PC-3 (cell line): ENCODE measurements at regions not wholly inside any gene's neighbourhood (a gene's known extent, or its start where the extent isn't known, plus 50 kb on each side); places are given as distances from the start of the nearest gene placed in this dataset.
A peak's percentile ranks its signal among the peaks of the same experiment; 100 is the strongest.

Experiments used
- ATAC-seq: fragments of 200-7000 bp; cut with Tn5 transposase; 2 replicates; pipeline ENCODE4 v1.9.1; 2020; ENCODE audit warnings: mild to moderate bottlenecking, moderate library complexity
- BruUV-seq: library from RNA; stranded (reverse); fragments of 400-500 nt; replicated peaks from 2 replicates; lab custom pipeline; 2021; lab: Mats Ljungman, UMichigan
- CTCF ChIA-PET: fragments of 300-600 bp; sonication (Branson Sonifier 250); formaldehyde crosslinking; loops from one replicate; lab custom pipeline; 2022; ENCODE audit warnings: antibody characterized with exemption; lab: Charles Lee
- POLR2A ChIA-PET: fragments of 300-600 bp; sonication (Branson Sonifier 250); formaldehyde crosslinking; loops from one replicate; lab custom pipeline; 2022; ENCODE audit warnings: antibody characterized with exemption; ENCODE audit not compliant: unreplicated experiment; lab: Charles Lee
- DNase-seq: peaks from one replicate; pipeline ENCODE4 v3.0.0-alpha.2; 2015
- H2AFZ ChIP-seq: fragments of 300-600 bp; sonication (generic); 2 replicates; pipeline ENCODE4 v1.6.0; 2016; ENCODE audit warnings: antibody characterized with exemption, low read length
- H3F3A ChIP-seq: fragments of 300-600 bp; sonication (generic); one replicate; pipeline ENCODE4 v1.6.0; 2017; ENCODE audit warnings: antibody characterized with exemption, low read length, control low read depth, mild to moderate bottlenecking; ENCODE audit not compliant: unreplicated experiment
- H3K27ac ChIP-seq: fragments of 300-600 bp; sonication (generic); 2 replicates; pipeline ENCODE4 v1.5.1; 2016; ENCODE audit warnings: mild to moderate bottlenecking, low read length
- H3K27me3 ChIP-seq: fragments of 300-600 bp; sonication (generic); 2 replicates; pipeline ENCODE4 v1.6.1; 2016; ENCODE audit warnings: low read length, mixed read lengths
- H3K36me3 ChIP-seq: fragments of 300-600 bp; sonication (generic); 2 replicates; pipeline ENCODE4 v1.6.1; 2016; ENCODE audit warnings: low read depth, mixed run types, low read length, mixed read lengths
- H3K4me1 ChIP-seq: fragments of 300-600 bp; sonication (generic); 2 replicates; pipeline ENCODE4 v1.5.1; 2016; ENCODE audit warnings: low read length; ENCODE audit not compliant: insufficient read depth
- H3K4me2 ChIP-seq: fragments of 300-600 bp; sonication (generic); 2 replicates; pipeline ENCODE4 v1.6.0; 2016; ENCODE audit warnings: low read length
- H3K4me3 ChIP-seq: fragments of 300-600 bp; sonication (generic); 2 replicates; pipeline ENCODE4 v1.5.1; 2016; ENCODE audit warnings: mild to moderate bottlenecking, low read length, mixed read lengths
- H3K79me2 ChIP-seq: fragments of 300-600 bp; sonication (generic); 2 replicates; pipeline ENCODE4 v1.6.1; 2017; ENCODE audit warnings: low read length, mixed read lengths
- H3K9ac ChIP-seq: fragments of 300-600 bp; sonication (generic); 2 replicates; pipeline ENCODE4 v1.6.0; 2016; ENCODE audit warnings: mild to moderate bottlenecking, low read length
- H3K9me2 ChIP-seq: fragments of 300-600 bp; sonication (generic); replicated peaks from 2 replicates; pipeline ENCODE4 v1.6.1; 2016; ENCODE audit warnings: mixed run types, low read length, mixed read lengths
- H3K9me3 ChIP-seq: fragments of 300-600 bp; sonication (generic); 2 replicates; pipeline ENCODE4 v1.6.1; 2016; ENCODE audit warnings: low read length, mixed read lengths
- H4K20me1 ChIP-seq: fragments of 300-600 bp; sonication (generic); 2 replicates; pipeline ENCODE4 v1.6.1; 2016; ENCODE audit warnings: low read length, mixed read lengths
- EZH2 ChIP-seq: fragments of 300-600 bp; sonication (generic); IDR thresholded peaks from one replicate; pipeline ENCODE4 v1.6.1; 2017; ENCODE audit warnings: antibody characterized with exemption, mild to moderate bottlenecking, low read length; ENCODE audit not compliant: unreplicated experiment
- EZH2phosphoT487 ChIP-seq: fragments of 300-600 bp; sonication (generic); IDR thresholded peaks from 2 replicates; pipeline ENCODE4 v1.6.1; 2018; ENCODE audit warnings: mild to moderate bottlenecking, antibody characterized with exemption, low read length, borderline replicate concordance
- intact Hi-C: fragments of 100-400 bp; cut with micrococcal nuclease; formaldehyde crosslinking; loops from 2 replicates; pipeline ENCODE4 v1.9.0; 2023
- TF ChIP-seq, protein P1 (sequence below): fragments of 300-600 bp; sonication (generic); conservative IDR thresholded peaks from 2 replicates; pipeline ENCODE4 v1.5.1; 2017; ENCODE audit warnings: antibody characterized with exemption, low read depth, mild to moderate bottlenecking, low read length

DNA sequence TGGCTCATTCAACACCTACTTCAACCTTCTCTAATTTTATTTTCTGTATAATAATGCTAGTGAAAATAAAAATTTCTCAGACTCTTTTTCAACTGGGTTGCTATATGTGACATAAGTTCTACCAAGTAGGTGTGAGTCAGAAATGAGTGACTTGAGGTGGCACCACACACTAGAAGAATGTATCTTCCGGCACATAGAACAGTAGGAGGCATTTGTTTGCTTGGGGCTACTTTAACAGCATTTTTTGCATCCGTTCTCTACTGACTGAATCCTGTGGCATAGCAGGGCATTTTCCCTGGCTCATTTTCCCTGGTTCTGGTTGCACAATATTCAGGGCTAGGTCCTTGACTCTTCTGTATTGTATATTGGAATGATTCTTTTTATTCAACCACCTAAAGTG lies 194.0 kb upstream of the SLC16A7 start:
- intact Hi-C loops, result loop anchor here (2.0 kb wide), 1 partner anchor 407 kb away; no protein-coding TSS in a partner anchor
- Histone ChIP-seq H3K27ac (no peak overlapping the region), H3K4me1 (peaks cover 10% of the 10 kb centered on the region), H3K9ac (no peak overlapping the region), H4K20me1 (no peaks in the 10 kb centered on the region), H3K9me3 (no peaks in the 10 kb centered on the region), H3F3A (no peaks in the 10 kb centered on the region), H2AFZ (no peak overlapping the region), H3K4me2 (no peak overlapping the region), H3K27me3 (no peaks in the 10 kb centered on the region), H3K36me3 (no peaks in the 10 kb centered on the region), H3K79me2 (no peaks in the 10 kb centered on the region), H3K4me3 (no peak overlapping the region), H3K9me2 (no peaks in the 10 kb centered on the region)
- peak; percentile 68 for DNase-seq
- peak; percentile 71 for ATAC-seq
- CTCF ChIA-PET, result no interaction called here
- no peak for TF ChIP-seq EZH2phosphoT487
- TF ChIP-seq, protein P1, sequence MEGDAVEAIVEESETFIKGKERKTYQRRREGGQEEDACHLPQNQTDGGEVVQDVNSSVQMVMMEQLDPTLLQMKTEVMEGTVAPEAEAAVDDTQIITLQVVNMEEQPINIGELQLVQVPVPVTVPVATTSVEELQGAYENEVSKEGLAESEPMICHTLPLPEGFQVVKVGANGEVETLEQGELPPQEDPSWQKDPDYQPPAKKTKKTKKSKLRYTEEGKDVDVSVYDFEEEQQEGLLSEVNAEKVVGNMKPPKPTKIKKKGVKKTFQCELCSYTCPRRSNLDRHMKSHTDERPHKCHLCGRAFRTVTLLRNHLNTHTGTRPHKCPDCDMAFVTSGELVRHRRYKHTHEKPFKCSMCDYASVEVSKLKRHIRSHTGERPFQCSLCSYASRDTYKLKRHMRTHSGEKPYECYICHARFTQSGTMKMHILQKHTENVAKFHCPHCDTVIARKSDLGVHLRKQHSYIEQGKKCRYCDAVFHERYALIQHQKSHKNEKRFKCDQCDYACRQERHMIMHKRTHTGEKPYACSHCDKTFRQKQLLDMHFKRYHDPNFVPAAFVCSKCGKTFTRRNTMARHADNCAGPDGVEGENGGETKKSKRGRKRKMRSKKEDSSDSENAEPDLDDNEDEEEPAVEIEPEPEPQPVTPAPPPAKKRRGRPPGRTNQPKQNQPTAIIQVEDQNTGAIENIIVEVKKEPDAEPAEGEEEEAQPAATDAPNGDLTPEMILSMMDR, result no peak
- no peak for TF ChIP-seq EZH2
- no TSS peak for BruUV-seq
- POLR2A ChIA-PET, result no interaction called here

DNA sequence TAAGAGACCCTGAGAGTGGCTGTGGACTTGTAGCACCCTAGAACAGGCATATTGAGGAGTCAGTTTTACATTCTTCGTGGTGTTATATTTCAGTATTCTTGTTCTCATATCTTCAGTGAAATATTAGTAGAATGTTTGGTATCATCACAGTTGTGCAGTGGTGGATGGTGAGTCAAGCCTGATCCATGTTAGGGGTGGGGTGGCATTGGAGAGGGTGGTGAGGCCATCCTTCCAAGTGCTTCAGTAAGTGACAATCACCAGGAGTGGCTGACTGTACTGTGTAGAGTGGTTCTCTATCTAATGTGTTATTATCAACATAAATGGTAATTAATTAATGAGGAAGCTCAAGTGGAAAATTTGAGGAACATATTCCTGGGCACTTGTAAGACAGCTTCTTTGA lies 197.7 kb upstream of the SLC16A7 start:
- H3K4me3 ChIP-seq, result no peak overlapping the region
- ChIA-PET CTCF (interaction anchor here (0.6 kb wide), 1 partner anchor 954 kb away, joined by 3 read pairs; no protein-coding TSS in a partner anchor), POLR2A (no interaction called here)
- no peak overlapping the region for H2AFZ ChIP-seq
- H3K36me3 ChIP-seq, result no peaks in the 10 kb centered on the region
- peaks cover 4% of the 10 kb centered on the region for H3K4me1 ChIP-seq
- no peak overlapping the region for H3K27ac ChIP-seq
- DNase-seq (no peak), ATAC-seq (no peak)
- H3F3A ChIP-seq, result no peaks in the 10 kb centered on the region
- H3K4me2 ChIP-seq, result no peak overlapping the region
- no peak for TF ChIP-seq EZH2phosphoT487
- TF ChIP-seq, protein P1, result no peak
- no peak for TF ChIP-seq EZH2
- no peaks in the 10 kb centered on the region for H3K27me3 ChIP-seq
- intact Hi-C loops, result no loop called here
- H3K9me3 ChIP-seq, result no peaks in the 10 kb centered on the region
- H3K9me2 ChIP-seq, result no peaks in the 10 kb centered on the region
- H4K20me1 ChIP-seq, result no peaks in the 10 kb centered on the region
- no peaks in the 10 kb centered on the region for H3K79me2 ChIP-seq
- no TSS peak for BruUV-seq
- no peak overlapping the region for H3K9ac ChIP-seq

- H3F3A ChIP-seq, result no peaks in the 10 kb centered on the region
- no TSS peak for BruUV-seq
- CTCF ChIA-PET, result no interaction called here
- DNase-seq (no peak), ATAC-seq (no peak)
- no peaks in the 10 kb centered on the region for H4K20me1 ChIP-seq
- H2AFZ ChIP-seq, result no peak overlapping the region
- no peak for TF ChIP-seq EZH2
- TF ChIP-seq EZH2phosphoT487, result no peak
- TF ChIP-seq, protein P1, result no peak
- H3K27ac ChIP-seq, result no peak overlapping the region
- H3K4me3 ChIP-seq, result no peak overlapping the region
- intact Hi-C loops, result no loop called here
- H3K27me3 ChIP-seq, result no peaks in the 10 kb centered on the region
- H3K9me3 ChIP-seq, result no peaks in the 10 kb centered on the region
- H3K9ac ChIP-seq, result no peak overlapping the region
- peaks cover under 1% of the 10 kb centered on the region for H3K4me1 ChIP-seq
- no peak overlapping the region for H3K4me2 ChIP-seq
- no peaks in the 10 kb centered on the region for H3K36me3 ChIP-seq
- no peaks in the 10 kb centered on the region for H3K9me2 ChIP-seq
- H3K79me2 ChIP-seq, result no peaks in the 10 kb centered on the region
- POLR2A ChIA-PET, result no interaction called here
These were observed 198.9 kb upstream of the SLC16A7 start for GRCh38 chr12:59396919-59397318.
